NAMALWA (cell line): ENCODE measurements at regions not wholly inside any gene's neighbourhood (a gene's known extent, or its start where the extent isn't known, plus 50 kb on each side); places are given as distances from the start of the nearest gene placed in this dataset.
A peak's percentile ranks its signal among the peaks of the same experiment; 100 is the strongest.
"Not testable (repeated sequence)": the region's sequence is repeated elsewhere in the genome, so short reads cannot be mapped to it uniquely, and the experiment has no call there.

Experiments used
- DNase-seq: peaks from one replicate; pipeline ENCODE4 v3.0.0-alpha.2; 2015; ENCODE audit warnings: low spot score

DNA sequence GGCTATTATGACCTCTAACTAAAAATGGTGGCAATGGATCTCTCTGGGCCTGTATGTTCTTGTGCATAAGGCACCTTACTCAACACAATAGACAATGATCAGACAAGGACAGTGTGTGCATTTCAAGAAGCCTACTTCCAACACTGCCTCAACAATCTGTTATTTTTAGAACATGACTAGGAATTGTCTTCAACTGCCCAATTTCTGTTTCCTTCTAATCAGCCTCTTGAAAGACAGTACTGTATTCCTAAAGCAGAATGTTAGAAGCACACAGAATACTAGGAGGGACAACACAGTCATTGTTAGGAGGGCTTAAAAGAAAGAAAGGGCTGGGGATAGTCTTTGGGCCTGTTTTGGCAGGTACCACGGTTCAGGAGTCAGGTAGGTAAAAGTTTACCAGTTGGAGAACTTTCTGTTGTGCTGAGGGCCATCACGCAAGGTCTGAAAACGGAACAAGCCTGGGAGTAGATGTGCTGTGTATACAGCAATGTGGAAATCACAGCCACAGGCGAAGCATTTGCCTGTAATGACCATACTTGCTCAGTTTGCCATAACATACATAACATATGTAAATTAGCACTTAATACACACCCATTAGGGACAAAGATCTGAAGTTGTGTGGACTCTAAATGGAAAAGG is 100.8 kb upstream of the ATXN3L start:
- DNase-seq: no peak

DNA sequence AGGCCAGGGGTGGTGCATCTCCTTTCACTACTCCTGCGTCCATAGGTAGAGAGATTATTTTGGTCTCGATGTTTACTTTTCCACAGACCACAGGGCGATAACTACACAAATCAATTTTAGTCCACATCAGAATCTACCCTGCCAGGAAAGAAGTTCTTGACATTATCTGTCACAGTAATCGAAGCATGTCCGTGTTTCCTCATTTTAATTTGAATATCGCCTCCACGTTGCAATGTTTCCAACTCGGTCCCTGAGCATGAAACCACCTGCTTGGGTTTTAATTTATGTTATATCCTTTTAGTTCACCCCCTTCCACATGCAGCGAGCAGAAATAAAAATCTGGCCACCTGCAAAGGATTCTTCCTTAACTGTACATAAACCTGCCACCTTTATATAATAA is 100.1 kb upstream of the ATXN3L start:
- peak; percentile 10 for DNase-seq

DNA sequence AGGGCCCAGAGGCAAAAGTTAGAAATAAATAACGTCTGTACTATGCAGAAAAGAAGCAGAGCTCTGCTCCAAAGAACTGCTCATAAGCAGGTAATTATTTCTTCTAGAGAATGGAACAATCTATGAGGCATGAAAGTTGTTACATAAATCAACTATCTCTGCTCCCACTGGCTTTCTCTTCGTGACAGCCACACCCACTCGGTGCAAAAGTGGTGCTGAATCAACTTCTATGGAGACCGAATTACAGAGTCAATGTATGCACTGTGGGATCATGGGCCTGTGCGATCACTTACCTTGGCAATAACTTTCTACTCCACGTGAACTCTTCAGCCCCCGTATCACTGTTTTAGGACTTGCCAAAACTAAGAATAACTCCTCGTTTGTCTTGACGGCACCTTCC is 99.4 kb upstream of the ATXN3L start:
- peak; percentile 10 for DNase-seq

DNA sequence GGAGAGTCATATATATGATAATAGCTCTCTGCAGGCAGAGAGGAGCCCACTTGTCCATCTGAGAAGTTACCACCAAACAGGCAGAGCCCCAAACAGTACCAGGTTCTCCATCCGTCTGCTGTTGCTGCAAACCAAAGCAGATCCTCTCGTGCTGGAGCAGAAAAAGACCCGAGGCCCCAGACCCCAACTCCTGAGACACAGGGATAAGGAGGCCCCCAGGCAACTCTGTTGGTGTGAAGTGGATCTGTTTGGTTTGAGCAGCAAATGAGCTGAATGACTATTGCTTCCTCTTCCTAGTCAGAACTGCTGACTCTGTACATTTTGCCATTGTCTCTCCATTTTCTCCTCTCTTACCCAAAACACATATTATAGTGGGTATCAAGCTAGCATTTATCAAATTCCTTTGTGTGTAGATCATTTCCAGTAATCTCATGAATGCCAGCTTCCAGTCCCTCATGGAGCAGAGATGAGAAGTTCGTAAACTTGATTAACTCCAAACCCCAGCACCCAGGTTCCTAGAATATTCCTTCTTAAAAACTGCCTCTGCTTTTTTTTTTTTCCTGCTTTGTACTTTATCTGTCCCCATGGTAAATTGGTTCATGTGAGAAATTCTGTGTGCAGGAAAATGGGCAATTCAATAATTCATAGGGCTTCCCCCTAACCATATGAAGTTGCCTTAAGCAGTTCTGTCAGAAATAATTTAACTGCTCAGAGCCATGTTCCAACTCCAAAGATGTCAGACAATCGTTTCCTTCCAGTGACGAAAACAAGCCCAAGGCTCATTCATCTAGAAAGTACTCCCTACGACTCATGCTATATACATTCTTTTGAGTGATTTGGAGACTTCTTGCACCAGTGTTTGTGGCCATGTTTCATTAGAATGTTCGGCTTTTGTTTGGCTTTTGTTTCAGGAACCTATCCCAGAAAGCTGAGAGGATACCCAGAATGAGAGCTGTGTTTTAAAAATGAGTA is 98.6 kb upstream of the ATXN3L start:
- DNase-seq: no peak

DNA sequence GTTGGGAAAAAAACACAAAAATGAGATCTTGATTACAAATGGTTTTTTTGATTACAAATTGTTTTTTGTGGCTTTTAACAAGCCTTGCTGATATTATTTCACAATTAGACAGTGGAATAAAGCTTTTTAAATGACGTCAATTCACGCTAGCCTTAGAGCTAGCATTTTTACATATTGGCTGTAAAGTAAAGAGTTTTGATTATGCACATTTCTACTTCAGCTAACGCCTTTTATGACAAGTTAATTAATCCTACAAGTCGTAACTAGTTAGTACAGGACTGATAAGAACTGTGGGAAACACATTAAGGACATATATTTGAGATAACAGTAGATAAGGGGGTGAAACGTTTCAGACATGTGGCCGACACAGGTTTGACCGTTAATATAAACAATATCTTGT is 95.7 kb upstream of the ATXN3L start:
- DNase-seq: no peak

DNA sequence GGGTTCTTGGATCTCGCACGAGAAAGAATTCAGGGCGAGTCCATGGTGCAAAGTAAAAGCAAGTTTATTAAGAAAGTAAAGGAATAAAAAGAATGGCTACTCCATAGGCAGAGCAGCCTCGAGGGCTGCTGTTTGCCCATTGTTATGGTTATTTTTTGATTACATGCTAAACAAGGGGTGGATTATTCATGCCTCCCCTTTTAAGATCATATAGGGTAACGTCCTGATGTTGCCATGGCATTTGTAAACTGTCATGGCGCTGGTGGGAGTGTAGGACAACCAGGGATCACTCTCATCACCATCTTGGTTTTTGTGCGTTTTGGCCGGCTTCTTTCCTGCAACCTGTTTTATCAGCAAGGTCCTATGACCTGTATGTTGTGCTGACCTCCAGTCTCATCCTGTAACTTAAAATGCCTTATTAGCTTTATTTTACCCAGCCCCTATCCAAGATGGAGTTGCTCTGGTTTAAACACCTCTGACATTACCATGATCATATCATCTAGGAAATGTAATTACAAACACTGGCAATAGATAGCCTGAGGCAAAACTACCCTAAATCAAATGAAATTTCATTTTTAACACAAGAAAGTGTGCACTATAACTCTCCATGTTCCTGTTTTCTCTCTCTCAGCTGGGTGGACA is 94.3 kb upstream of the ATXN3L start:
- DNase-seq: no peak

DNA sequence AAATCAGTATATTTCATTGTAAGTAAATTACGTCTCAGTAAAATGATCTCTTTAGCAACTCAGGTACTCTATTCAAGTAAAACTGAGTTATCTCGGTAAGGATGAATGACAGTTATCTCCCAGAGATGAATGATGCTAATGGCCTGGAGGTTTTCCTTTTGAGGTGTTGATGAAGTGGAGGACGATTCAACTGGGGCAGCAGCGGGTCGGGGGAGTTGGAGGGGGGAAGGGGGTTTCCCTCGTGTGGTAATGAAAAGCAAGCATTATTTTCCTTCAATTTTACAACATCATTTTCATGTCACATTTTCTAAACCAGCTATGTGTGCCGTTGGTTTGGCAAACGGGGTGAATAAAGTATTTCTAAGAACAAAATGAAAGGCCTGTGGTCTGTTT is 92.4 kb upstream of the ATXN3L start:
- no peak for DNase-seq

DNA sequence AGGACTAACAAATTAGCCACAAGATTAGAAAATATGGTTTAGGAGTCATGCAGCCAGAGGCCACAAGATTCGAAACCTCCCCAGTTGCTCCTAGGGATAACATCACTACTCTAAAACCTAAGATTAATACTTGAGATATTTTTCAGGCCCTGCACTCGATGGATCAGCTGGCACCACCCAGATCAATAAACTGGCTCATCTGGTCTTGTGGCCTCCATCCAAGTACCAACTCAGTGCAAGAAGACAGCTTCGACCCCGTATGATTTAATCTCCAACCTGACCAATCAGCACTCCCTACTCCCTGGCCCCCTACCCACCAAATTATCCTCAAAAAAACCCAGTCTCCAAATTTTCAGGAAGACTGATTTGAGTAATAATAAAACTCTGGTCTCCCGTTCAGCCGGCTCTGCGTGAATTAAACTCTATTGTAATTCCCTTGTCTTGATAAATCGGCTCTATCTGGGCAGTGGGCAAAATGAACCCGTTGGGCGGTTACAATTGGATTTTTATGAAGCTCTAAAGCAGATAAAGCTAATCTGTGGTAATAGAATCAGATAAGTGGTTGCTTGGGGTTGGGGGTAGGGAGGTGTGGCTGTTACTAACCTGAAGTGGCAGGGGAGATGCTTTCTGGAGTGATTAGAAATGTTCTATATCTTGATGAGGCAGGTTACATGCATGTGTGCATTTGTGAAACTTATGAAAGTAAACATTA is 91.8 kb upstream of the ATXN3L start:
- no peak for DNase-seq

DNA sequence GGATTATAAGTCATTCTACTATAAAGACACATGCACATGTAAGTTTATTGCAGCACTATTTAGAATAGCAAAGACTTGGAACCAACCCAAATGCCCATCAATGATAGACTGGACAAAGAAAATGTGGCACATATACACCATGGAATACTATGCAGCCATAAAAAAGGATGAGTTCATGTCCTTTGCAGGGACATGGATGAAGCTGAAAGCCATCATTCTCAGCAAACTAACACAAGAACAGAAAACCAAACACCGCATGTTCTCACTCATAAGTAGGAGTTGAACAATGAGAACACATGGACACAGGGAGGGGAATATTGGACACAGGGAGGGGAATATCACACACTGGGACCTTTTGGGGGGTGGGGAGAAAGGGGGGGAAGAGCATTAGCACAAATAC is 88.7 kb upstream of the ATXN3L start:
- DNase-seq: not testable (repeated sequence)

DNA sequence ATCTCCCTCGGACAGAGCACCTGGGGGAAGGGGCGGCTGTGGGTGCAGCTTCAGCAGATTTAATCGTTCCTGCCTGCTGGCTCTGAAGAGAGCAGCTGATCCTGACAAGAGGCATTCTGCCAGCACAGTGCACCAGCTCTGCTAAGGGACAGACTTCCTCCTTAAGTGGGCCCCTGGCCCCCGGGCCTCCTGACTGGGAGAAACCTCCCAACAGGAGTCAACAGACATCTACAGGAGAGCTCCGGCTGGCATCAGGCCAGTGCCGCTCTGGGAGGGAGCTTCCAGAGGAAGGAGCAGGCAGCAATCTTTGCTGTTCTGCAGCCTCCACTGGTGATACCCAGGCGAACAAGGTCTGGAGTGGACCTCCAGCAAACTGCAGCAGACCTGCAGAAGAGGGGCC is 84.9 kb upstream of the ATXN3L start:
- DNase-seq: not testable (repeated sequence)

DNA sequence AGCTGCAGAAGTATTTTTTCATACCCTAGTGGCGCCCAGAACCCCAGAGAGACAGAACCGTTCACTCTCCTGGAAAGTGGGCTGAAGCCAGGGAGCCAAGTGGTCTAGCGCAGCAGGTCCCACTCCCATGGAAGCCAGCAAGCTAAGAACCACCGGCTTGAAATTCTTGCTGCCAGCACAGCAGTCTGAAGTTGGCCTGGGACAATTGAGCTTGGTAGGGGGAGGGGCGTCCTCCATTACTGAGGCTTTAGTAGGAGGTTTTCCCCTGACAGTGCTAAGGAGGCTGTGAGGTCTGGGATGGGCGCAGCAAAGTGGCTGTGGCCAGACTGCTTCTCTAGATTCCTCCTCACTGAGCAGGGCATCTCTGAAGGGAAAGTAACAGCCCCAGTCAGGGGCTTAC is 84.5 kb upstream of the ATXN3L start:
- DNase-seq: no peak

DNA sequence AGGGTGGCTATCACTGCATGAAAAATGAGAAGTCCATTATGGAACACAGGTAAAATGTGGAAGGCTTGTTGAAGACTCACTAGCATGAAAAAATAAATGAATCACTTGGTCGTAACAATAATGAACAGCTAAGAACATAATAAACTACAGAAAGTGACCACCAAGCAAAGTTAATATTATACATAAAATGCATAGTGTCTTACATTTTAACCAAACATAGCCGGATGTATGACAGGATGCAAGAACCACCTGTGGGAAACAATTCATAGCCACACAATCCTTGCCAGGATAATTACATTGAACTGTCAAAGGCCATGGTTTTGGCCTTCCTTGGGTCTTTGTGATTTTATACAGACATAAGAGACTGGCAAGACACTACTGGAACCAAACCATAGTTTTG is 81.9 kb upstream of the ATXN3L start:
- no peak for DNase-seq

DNA sequence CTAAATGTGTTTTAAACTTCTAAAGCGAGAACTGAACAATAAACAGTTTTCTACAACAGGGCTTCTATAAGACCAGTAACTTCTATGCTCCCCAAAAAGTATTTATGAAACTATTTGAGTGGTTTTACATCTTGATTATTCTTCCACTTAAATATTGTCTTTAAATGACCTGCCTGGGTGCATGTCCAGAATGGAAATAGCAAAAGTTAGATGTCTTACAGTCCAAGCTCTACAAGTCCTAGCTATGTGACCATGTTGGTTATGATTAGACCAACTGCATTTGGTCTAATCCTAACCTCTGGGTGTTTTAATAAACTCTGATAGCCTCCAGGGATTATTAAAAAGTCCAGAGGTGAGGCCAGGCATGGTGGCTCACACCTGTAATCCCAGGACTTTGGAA is 79.0 kb upstream of the ATXN3L start:
- no peak for DNase-seq

DNA sequence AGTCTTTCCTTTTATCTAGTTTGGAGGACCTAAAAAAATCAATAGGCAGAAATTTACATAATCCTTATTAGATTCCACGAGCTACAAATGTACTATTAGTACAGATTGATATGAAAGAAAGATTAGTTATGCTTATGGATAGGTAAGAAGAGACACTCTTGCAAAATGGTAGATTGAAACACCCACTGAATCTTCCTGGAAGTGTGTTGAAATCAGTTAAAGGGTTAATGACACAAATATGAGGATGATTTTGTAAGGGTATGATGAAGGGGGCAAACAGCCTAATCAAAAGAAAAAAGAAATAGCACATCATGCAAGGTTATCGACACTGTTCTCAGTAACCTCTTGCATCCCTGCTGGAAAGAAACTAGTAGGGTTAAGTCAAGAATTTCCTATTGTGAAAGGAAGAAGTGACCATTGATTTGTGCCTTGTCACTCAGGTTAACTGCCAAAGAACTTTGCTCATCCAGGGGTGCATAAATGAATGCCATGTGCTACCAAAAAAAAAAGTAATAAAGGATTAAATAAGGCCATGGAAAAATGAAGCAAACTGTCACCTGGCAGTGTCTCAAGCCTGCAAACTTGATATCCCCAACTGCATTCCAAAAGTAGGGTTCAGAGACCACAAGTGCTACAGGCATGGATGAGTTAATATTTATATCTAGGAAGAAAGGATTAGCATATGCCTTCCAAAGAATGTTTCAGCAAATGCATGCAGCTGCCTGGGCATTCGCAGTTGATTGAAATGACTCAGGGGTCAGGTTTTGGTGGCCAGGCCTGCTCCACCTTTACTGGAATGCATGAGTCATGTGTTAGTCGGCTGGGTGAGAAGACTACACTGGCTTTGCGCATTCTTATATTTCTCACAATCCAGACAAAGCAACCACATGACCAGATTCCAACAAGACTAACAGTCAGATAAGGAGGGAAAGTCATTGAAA is 78.3 kb upstream of the ATXN3L start:
- no peak for DNase-seq

DNA sequence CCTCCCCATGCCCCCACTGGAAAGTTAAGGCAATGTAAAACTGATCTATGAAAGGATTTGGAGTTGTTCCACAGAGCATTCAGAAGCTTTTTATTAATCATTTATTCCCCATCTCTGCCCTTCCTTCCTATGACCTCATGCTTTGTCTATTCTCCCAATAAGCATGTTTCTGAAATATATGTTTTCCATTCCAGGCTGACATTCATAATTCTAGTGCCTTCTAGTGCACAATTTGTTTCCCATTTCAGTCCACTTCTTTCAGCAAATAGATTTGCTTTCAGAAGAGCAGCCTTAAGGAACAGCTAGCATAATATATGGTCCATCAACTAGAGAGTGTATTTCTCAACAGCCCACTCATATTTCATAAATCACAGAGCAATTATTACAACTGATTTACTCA is 77.1 kb upstream of the ATXN3L start:
- no peak for DNase-seq

DNA sequence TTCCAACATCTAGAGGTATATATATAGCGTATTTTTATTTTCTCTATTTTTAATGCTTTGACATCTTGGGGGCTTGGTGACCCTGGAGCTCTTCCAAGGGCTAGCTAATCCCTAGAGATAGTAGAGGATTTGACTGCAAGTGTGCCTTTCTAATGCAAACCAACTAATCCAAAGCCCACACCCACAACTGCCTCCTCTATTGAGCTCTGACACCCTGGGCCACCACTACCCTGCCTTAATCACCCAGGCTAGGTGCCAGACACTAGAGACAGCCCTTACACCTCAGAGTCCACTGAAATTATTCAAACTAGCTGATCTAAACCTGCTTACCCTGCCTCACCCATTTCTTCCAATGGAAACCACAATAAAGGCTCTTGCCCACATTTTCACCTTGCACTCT is 69.6 kb upstream of the ATXN3L start:
- DNase-seq: no peak

DNA sequence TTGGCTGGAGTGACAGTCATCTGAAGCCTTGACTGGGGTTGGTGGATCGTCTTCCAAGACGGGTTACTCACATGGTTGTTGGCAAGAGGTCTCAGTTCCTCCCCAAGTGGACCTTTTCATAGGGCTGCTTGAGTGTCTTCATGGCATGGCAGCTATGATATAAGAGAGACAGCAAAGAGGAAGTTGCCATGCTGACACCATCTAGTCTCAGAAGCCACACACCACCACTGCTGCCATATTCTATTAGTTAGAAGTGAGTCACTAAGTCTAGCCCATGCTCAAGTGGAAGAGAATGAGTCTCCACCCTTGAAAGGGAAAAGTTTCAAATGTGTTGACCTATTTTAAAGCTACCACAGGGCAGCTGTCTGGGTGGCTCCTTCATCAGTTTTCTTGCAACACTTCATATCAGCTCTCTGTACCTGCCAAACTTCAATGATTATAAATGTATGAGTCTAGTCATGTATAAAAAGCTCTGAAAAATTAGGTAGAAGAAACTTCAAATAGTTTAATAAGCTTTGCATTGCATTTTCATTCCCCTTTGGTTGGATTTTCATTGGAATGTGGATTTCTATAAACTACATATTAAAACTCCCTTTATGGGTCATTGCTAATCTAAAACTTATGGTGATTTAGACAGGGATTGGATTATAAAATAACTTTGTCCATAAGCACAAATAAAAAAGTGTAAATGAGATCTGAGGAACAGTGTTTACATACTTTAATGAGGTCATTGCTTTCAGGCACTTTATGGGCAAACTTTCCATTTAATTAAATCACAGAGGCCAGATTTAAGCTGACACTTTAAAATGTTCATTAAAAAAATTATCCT is 68.0 kb upstream of the ATXN3L start:
- no peak for DNase-seq

DNA sequence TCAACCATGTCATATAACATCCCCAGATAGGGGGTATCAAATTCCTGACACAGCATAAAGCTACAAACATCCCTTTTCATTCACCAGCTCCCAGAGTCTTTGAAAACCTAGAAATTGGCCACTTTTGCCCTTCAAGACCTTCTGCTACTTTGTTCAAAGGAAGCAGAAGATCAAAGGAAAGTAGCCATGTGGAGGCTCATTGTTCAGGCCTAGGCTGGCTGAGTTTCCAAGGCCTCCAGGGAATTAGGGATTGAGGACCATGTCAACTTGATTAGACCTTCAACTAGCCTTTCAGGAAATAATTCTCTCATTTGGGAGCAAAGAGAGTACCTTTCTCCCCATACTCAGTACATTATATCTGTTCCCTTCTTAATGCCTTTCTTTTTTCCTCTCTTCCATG is 66.8 kb upstream of the ATXN3L start:
- DNase-seq: no peak

DNA sequence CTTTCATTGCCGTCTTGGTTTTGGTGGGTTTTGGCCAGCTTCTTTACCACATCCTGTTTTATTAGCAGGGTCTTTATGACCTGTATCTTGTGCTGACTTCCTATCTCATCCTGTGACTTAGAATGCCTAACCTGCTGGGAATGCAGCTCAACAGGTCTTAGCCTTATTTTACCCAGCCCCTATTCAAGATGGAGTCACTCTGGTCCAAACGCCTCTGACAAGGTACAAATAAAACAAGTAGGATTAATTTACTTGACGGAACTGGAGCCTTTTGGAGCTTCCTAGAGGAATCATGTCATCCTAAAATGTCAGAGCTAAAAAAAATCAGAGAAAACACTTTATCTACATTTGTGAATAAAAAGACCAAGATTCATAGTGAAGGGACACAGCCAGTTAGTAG is 66.2 kb upstream of the ATXN3L start:
- no peak for DNase-seq

DNA sequence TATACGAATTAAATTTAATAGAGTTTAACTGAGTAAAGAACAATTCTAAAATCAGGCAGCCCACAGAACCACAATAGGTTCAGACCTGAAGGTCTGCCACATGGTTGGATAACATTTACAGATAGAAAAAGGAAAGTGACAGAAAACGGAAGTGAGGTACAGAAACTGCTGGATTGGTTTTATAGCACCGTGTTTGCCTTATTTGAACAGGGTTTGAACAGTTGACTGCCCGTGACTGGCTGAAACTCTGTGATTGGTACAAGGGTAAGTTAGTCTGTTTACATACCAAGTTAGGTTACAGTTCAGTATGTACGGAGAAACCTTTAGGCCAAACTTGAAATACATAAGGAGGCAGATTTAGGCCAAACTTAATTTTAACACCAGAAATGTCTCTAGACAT is 64.1 kb upstream of the ATXN3L start:
- DNase-seq: no peak
